HG03045 (cell line): ENCODE measurements at regions not wholly inside any gene's neighbourhood (a gene's known extent, or its start where the extent isn't known, plus 50 kb on each side); places are given as distances from the start of the nearest gene placed in this dataset.

ENCODE experiments used
- ATAC-seq: cut with Tn5 transposase; IDR thresholded peaks from one replicate; pipeline ENCODE4 v1.9.1; 2021; ENCODE audit warnings: mild to moderate bottlenecking, moderate library complexity; ENCODE audit not compliant: unreplicated experiment

DNA sequence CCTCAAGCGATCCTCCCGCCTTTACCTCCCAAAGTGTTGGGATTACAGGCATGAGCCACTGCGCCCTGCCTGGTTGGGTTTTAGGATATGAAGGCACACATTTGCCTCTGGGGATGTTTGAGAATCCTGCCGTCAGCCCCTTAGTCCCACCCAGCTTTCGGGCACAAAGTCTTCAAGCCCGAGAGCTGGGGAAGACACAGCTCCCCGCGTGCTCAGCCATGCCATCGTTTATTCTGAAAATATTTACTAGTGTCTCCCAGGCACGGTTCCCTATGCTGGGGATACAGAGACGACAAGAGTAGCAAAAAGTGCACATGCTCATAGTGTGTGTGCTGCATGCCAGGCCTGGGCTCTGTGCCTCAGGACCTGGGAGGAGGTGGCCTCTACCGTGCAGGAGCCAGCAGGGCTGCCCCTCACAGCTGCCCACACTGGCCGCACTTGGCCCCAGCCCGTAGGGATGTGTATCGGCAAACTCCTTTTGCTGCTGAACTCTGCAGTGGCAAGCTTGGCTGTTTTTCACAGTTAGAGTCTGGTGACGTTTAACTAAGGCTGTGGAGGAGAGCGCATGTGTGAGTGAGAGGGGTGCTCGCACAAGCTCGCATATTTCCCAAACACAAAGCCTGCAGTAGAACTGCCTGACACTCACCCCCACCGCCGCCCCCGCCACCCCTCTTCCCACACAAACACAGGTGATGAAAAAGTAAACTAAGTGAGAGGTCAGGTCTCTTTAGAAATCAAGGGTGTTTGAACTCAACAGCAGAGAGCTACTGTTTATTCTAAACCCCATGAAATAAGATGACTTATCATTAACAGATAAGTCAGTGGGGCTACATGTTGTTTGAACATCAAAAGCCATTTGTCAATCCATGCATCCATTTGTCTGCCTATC is 266.4 kb downstream of the MRTFB start:
- ATAC-seq, result no peak

DNA sequence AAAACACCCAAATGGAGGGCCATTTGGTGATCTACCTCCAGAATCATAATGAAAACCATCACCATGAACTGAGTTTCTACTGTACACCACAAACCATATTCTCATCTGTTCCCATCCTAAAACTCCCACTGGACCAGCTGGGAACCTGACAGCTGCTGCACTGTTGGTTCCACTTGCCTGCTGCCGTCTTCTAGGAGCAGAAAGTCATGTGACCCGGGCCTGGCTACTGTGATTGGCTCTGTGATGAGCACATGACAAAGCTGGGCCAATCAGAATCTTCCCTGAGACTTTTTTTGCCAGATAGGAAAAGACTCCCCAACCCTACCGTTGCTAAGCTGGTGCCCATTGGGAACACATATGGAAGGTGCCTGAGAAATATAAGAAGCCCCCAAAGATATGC is 264.2 kb downstream of the MRTFB start:
- no peak for ATAC-seq

DNA sequence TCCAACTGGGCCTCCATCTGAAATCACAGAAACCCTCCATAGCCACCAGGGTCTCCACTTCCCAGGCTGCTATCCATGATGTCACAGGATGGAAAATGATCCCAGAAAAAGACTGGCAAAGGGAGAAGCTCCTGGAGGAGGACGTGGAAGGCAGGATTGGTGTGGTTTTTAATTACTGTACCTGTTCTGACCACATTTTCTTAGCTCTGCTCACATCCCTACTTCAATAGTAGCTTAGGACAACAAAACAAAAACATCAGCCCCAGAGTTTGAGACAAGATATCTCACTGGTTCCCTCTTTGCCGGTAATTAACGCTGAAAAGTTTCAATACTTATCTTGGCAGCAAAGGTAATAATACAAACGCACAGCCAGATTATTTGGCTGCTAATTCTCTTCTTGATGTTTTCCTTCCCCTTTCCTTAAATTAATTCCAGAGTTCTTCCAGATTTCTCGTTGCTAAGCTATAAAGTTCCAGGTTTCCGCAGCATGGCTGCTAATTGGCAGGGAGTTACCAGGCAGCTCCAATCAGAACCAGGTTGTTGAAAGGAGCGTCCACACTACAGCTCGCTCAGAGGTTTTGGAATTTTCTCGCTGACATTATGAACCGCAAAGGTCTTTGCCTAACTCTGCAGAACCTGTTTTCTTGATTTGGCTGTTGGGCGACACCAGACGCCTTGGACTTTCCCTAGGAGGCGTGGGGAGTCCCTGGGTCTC is 263.4 kb downstream of the MRTFB start:
- ATAC-seq, result no peak

DNA sequence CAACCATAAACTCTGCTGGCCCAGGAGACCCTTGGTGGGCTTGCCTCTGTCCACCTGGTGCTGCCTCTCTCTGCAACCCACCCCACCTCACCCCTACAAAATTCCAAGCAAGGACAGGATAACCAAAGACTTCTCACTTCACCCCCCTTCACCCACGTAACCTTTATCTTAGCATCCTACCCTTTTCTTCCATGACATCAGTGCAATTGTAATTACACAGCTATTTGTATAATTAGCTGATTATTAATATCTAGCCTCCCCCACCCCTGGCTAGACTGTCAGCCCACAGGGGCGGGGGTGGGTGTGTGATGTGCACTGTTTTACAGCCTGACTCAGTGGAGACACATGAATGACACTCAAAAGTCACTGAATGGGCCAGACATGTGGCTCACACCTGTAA is 262.2 kb downstream of the MRTFB start:
- no peak for ATAC-seq

DNA sequence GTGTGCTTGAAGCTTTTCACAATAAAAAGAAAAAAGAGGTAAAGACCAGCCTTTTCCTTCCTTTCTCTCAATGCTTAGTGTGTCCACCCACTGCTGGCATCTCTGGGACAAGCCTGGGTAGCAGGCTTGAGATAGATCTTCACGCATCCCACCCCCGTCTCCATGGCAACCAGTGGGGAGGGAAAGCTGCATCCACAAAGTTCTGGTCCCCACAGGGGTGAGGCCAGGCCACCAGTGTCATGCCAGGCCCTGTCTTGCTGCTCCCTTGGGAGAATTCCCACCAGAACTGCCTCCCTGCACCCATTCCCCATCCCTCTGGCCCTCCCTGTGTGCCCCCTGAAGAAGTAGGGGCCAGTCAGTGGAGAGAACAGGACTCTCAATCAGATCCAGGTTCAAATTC is 259.9 kb downstream of the MRTFB start:
- ATAC-seq, result no peak

DNA sequence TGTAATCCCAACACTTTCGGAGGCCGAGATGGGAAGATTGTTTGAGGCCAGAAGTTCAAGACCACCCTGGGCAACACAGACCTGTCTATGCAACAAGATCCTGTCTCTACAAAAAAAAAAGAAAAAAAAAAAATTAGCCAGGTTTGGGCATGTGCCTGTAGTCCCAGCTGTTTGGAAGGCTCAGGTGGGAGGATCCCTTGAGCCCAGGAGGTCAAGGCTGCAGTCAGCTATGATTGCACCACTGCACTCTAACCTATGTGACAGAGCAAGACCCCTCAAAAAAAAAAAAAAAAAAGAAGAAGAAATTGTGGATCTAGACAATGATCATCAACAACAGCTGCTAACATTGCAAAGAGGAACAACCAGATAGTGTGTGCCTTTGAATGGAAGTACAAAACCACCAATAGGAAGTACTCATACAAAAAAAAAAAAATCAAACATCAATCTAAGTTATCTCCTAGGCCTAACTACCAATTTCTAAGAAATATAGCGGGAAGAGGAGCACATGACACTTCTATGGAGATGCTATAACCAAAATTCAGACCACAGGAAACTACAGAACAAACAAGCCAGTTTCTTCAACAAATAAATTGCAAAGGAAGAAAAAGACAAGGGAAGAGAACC is 258.7 kb downstream of the MRTFB start:
- ATAC-seq, result no peak

DNA sequence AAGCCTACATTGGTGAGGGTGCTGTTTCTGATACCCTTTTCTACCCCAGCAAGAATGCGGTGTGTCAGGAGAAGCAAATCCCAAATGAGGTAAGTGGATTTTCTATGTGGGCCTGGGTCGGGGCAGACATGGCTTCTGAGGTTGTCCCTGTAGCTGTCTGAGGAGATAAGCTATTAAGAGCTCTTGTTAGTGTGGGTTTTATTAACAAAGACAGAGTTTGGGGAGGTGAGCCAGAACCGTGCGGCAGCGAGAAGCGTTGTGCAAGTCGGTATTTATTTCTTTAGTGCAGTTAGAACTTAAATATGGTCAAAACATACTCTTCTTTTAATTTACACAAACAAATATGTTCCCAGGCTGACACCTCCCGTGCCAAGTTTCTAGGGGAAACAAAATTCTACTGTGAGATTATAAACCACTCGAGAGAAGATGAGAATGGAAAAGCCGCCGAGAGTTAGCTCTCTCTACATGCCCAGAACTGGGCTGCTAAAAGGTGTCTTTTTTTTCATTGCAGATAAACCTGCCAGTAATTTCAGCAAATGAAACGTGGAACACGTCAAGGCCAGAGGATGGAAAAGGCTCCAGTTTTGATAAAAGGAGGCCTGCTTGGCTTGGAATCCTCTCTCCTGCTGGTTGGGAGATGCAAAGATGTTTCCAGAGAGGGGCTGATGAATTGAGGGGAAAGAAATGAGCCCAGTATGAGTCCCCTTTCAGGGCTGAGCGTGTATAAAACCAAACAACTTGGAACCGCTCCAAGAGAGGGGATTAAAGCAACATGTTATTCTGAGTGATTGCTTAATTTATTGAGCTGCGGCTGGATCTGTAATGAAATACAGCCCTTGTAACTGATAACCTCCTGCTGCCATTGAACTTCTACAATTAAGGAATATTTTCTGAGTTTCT is 254.6 kb downstream of the MRTFB start:
- no peak for ATAC-seq

DNA sequence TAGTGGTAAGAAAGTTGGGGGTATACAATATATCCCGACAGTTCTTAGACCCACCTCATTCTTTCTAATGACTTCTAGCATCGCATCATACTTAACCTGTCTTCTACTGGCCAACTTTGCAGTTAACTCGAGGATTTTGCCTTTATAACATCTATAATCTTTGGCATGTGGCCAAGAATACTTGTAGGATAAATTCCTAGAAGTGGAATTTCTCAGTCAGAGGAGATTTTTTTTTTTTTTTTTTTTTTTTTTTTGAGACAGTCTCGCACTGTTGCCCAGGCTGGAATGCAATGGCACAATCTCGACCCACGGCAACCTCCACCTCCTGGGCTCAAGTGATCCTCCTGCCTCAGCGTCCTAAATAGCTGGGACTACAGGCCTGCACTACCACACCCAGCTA is 253.5 kb downstream of the MRTFB start:
- no peak for ATAC-seq

DNA sequence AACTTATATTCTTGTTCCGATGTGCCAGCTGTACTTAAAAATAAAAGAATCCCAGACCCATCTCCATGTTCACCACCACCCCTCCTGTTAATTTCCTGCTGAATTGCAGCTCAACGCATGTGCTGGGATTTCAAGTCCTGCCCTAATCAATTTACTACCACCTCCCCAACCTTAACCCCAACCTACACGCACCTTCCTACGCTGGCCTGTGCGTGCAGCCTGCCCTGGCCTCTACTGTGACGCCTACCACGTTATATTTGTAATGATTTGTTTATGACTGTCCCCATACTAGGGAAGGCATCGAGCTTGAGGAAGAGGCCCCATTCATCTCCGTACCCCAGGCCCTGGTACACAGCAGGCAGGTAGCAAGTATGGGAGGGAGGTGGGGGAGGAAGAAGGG is 251.1 kb downstream of the MRTFB start:
- ATAC-seq, result no peak

DNA sequence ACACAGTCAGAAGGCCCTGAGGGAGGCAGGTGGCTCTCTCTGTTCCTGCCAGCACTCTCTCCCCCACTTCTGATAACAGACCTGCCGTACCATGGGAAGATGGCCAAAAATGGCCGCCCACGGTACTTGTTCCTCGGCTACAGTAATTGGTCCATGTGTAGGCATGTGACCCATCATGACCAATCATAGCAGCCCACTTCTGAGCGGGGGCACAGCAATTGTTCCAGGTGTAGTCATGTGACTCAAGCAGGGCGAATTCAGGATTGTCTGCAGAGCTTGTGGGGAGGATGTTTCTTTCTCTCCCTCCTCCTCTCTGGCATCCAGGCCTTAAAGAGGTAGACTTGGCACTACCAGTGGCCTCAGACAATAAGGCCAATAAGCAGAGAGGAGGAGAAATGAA is 250.4 kb downstream of the MRTFB start:
- ATAC-seq, result no peak

DNA sequence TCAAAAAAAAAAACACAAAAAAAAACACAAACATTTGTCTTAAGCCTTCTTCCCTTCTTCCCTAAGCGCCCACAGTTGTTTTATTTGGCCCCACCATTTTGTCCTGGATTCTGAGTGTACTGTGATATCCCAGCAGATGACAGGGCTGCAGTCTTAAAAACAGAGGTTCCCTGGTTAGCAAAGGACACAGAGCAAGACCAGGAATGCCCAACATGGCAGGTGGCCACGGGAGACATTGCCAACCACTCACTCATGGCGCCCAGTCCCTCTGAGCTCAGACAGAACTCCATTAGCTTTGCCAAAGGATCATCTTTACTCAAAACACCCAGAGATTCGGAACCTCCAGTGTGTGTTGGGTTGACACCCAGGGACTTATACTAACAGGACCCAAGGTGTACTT is 249.3 kb downstream of the MRTFB start:
- ATAC-seq, result no peak
